GM12801 (cell line): ENCODE measurements at regions not wholly inside any gene's neighbourhood (a gene's known extent, or its start where the extent isn't known, plus 50 kb on each side); places are given as distances from the start of the nearest gene placed in this dataset.

ENCODE experiments used
- CTCF ChIP-seq: IDR thresholded peaks from one replicate; pipeline ENCODE4 v1.5.1; 2011; ENCODE audit warnings: control low read depth; ENCODE audit not compliant: insufficient read length; ENCODE audit errors: extremely low read depth

GRCh38 chr5:96297290-96297689 is 135.8 kb downstream of the PCSK1 start:
- no peak for TF ChIP-seq CTCF

- TF ChIP-seq CTCF = no peak
These were observed 138.2 kb downstream of the PCSK1 start for GRCh38 chr5:96294884-96295202.

- TF ChIP-seq CTCF = no peak
These were observed 138.8 kb downstream of the PCSK1 start for GRCh38 chr5:96293966-96294883.

- no peak for TF ChIP-seq CTCF
These were observed 140.3 kb downstream of the PCSK1 start for GRCh38 chr5:96292582-96293247.

GRCh38 chr5:96288845-96289185 is 144.2 kb downstream of the PCSK1 start:
- no peak for TF ChIP-seq CTCF

GRCh38 chr5:96288166-96288844 is 144.7 kb downstream of the PCSK1 start:
- TF ChIP-seq CTCF = no peak

GRCh38 chr5:96287136-96287535 is 145.9 kb downstream of the PCSK1 start:
- TF ChIP-seq CTCF = no peak
